Naive thymus-derived CD4-positive, alpha-beta T cell (primary cell): ENCODE measurements at regions not wholly inside any gene's neighbourhood (a gene's known extent, or its start where the extent isn't known, plus 50 kb on each side); places are given as distances from the start of the nearest gene placed in this dataset.
"Not testable (repeated sequence)": the region's sequence is repeated elsewhere in the genome, so short reads cannot be mapped to it uniquely, and the experiment has no call there.

Source experiments
- ATAC-seq: fragments of 150-1000 bp; cut with Tn5 transposase; 2 replicates; pipeline ENCODE4 v1.10.0; 2021; ENCODE audit warnings: mild to moderate bottlenecking, moderate library complexity
- CTCF ChIA-PET: fragments of 350-600 bp; sonication (Branson Sonifier 250); formaldehyde crosslinking; loops from one replicate; lab custom pipeline; 2021; ENCODE audit warnings: antibody characterized with exemption; lab: Charles Lee
- POLR2A ChIA-PET: fragments of 350-600 bp; sonication (Branson Sonifier 250); formaldehyde crosslinking; loops from one replicate; lab custom pipeline; 2021; ENCODE audit warnings: antibody characterized with exemption, inconsistent platforms; lab: Charles Lee
- DNase-seq, 9 donors: peaks; one replicate each; pipeline versions ENCODE4 v3.0.0 to v3.0.0-alpha.2; 2020 to 2022; ENCODE audit warnings: mixed read lengths in 1 of 9
- H3K27ac ChIP-seq: one replicate; pipeline ENCODE4 v1.7.0; 2013; ENCODE audit warnings: mild to moderate bottlenecking, low read depth, low read length, moderate library complexity
- H3K27me3 ChIP-seq, 2 donors: one replicate each; pipeline ENCODE4 v1.7.0; 2013; ENCODE audit warnings: low read length in 2 of 2, mild to moderate bottlenecking in 2 of 2, moderate library complexity in 2 of 2; ENCODE audit not compliant: control insufficient read depth in 2 of 2, insufficient read depth in 2 of 2
- H3K36me3 ChIP-seq, 3 experiments: 1 replicate in 2 of 3; 2 replicates in 1 of 3; pipeline ENCODE4 v1.7.0; 2013; ENCODE audit warnings: low read length in 3 of 3, mild to moderate bottlenecking in 3 of 3, moderate library complexity in 1 of 3; ENCODE audit not compliant: insufficient read depth in 3 of 3, control insufficient read depth in 2 of 3
- H3K4me1 ChIP-seq, 2 donors: one replicate each; pipeline ENCODE4 v1.7.0; 2013; ENCODE audit warnings: low read length in 2 of 2, mild to moderate bottlenecking in 2 of 2, moderate library complexity in 1 of 2; ENCODE audit not compliant: control insufficient read depth in 2 of 2, insufficient read depth in 2 of 2
- H3K4me3 ChIP-seq: 2 replicates; pipeline ENCODE4 v1.7.0; 2013; ENCODE audit warnings: mild to moderate bottlenecking, low read length
- H3K9me3 ChIP-seq, 3 experiments: 1 replicate in 2 of 3; 2 replicates in 1 of 3; pipeline ENCODE4 v1.7.0; 2013; ENCODE audit warnings: low read length in 3 of 3; ENCODE audit not compliant: control insufficient read depth in 2 of 3
- H3K27ac Mint-ChIP-seq, 9 donors: one replicate each; pipeline ENCODE4 v1.8.0; 2020 to 2022; ENCODE audit warnings: mixed read lengths in 9 of 9, mild to moderate bottlenecking in 8 of 9, moderate library complexity in 5 of 9, inconsistent platforms in 2 of 9
- H3K27me3 Mint-ChIP-seq, 5 donors: one replicate each; pipeline ENCODE4 v1.8.0; 2021 to 2022; ENCODE audit warnings: mixed read lengths in 5 of 5, mild to moderate bottlenecking in 1 of 5
- H3K36me3 Mint-ChIP-seq, 5 donors: one replicate each; pipeline ENCODE4 v1.8.0; 2020 to 2022; ENCODE audit warnings: mixed read lengths in 5 of 5, mild to moderate bottlenecking in 3 of 5, inconsistent platforms in 1 of 5
- H3K4me1 Mint-ChIP-seq, 7 donors: one replicate each; pipeline ENCODE4 v1.8.0; 2020 to 2022; ENCODE audit warnings: mixed read lengths in 7 of 7, mild to moderate bottlenecking in 3 of 7, inconsistent platforms in 1 of 7
- H3K4me3 Mint-ChIP-seq, 10 donors: one replicate each; pipeline ENCODE4 v1.8.0; 2020 to 2022; ENCODE audit warnings: mild to moderate bottlenecking in 10 of 10, mixed read lengths in 10 of 10, moderate library complexity in 6 of 10, inconsistent platforms in 2 of 10
- H3K9me3 Mint-ChIP-seq, 11 donors: one replicate each; pipeline ENCODE4 v1.8.0; 2020 to 2022; ENCODE audit warnings: mixed read lengths in 11 of 11, mild to moderate bottlenecking in 4 of 11, inconsistent platforms in 1 of 11, moderate library complexity in 1 of 11
- intact Hi-C, 2 donors: fragments of 100-400 bp; cut with micrococcal nuclease; formaldehyde crosslinking; loops; one replicate each; pipeline ENCODE4 v1.15.1; 2023

GRCh38 chr5:20707634-20708033, 719.6 kb upstream of the CDH18 start:
- H3K27me3 Mint-ChIP-seq, H3K4me1 Mint-ChIP-seq, H3K4me3 ChIP-seq, CTCF ChIA-PET, ATAC-seq, H3K27ac Mint-ChIP-seq, DNase-seq, H3K36me3 Mint-ChIP-seq, POLR2A ChIA-PET, H3K4me1 ChIP-seq, H3K4me3 Mint-ChIP-seq, H3K27me3 ChIP-seq, H3K9me3 ChIP-seq, H3K36me3 ChIP-seq, intact Hi-C loops, H3K27ac ChIP-seq: not testable (repeated sequence)
- peaks cover 0 to 19% (median 0%) of the 10 kb centered on the region in 11 donors for H3K9me3 Mint-ChIP-seq

GRCh38 chr5:20694121-20694520, 706.1 kb upstream of the CDH18 start:
- Histone ChIP-seq H3K27me3 (no peaks in the 10 kb centered on the region), H3K27ac (no peak overlapping the region), H3K4me3 (no peak overlapping the region), H3K4me1 (no peaks in the 10 kb centered on the region), H3K9me3 (no peaks in the 10 kb centered on the region), H3K36me3 (no peaks in the 10 kb centered on the region)
- H3K27me3 Mint-ChIP-seq, result no peaks in the 10 kb centered on the region
- POLR2A ChIA-PET, result no interaction called here
- intact Hi-C loops, result no loop called here
- ATAC-seq (no peak), DNase-seq (no peak)
- no peak overlapping the region for H3K27ac Mint-ChIP-seq
- no peaks in the 10 kb centered on the region for H3K4me1 Mint-ChIP-seq
- peaks cover 0 to 9% (median 4%) of the 10 kb centered on the region in 11 donors for H3K9me3 Mint-ChIP-seq
- CTCF ChIA-PET, result no interaction called here
- no peaks in the 10 kb centered on the region for H3K36me3 Mint-ChIP-seq
- no peak overlapping the region for H3K4me3 Mint-ChIP-seq

GRCh38 chr5:20692913-20693312, 704.9 kb upstream of the CDH18 start:
- Mint-ChIP-seq H3K4me1 (no peaks in the 10 kb centered on the region), H3K27me3 (no peaks in the 10 kb centered on the region), H3K36me3 (no peaks in the 10 kb centered on the region), H3K27ac (no peak overlapping the region), H3K4me3 (no peak overlapping the region), H3K9me3 (peaks cover 0 to 18% (median 7%) of the 10 kb centered on the region in 11 donors)
- POLR2A ChIA-PET, result no interaction called here
- intact Hi-C loops, result no loop called here
- CTCF ChIA-PET, result no interaction called here
- ATAC-seq (no peak), DNase-seq (no peak)
- no peaks in the 10 kb centered on the region for H3K4me1 ChIP-seq
- H3K4me3 ChIP-seq, result no peak overlapping the region
- no peaks in the 10 kb centered on the region for H3K36me3 ChIP-seq
- no peaks in the 10 kb centered on the region for H3K27me3 ChIP-seq
- no peak overlapping the region for H3K27ac ChIP-seq
- H3K9me3 ChIP-seq, result no peaks in the 10 kb centered on the region

- Mint-ChIP-seq H3K4me1 (no peaks in the 10 kb centered on the region), H3K36me3 (no peaks in the 10 kb centered on the region), H3K27ac (no peak overlapping the region), H3K9me3 (peaks cover 0 to 18% (median 4%) of the 10 kb centered on the region in 11 donors), H3K27me3 (no peaks in the 10 kb centered on the region), H3K4me3 (no peak overlapping the region)
- DNase-seq (no peak), ATAC-seq (no peak)
- H3K27me3 ChIP-seq, result no peaks in the 10 kb centered on the region
- H3K4me1 ChIP-seq, result no peaks in the 10 kb centered on the region
- ChIA-PET CTCF (no interaction called here), POLR2A (no interaction called here)
- no peaks in the 10 kb centered on the region for H3K9me3 ChIP-seq
- intact Hi-C loops, result no loop called here
- no peaks in the 10 kb centered on the region for H3K36me3 ChIP-seq
- no peak overlapping the region for H3K4me3 ChIP-seq
- no peak overlapping the region for H3K27ac ChIP-seq
These were observed 695.4 kb upstream of the CDH18 start for GRCh38 chr5:20683241-20683940.

GRCh38 chr5:20680718-20681302, 692.8 kb upstream of the CDH18 start:
- Mint-ChIP-seq H3K36me3 (no peaks in the 10 kb centered on the region), H3K4me1 (no peaks in the 10 kb centered on the region), H3K27ac (no peak overlapping the region), H3K4me3 (no peak overlapping the region), H3K27me3 (no peaks in the 10 kb centered on the region), H3K9me3 (peaks cover 0 to 13% (median 4%) of the 10 kb centered on the region in 11 donors)
- ATAC-seq (no peak), DNase-seq (no peak)
- H3K36me3 ChIP-seq, result no peaks in the 10 kb centered on the region
- H3K27me3 ChIP-seq, result no peaks in the 10 kb centered on the region
- no peak overlapping the region for H3K4me3 ChIP-seq
- CTCF ChIA-PET, result no interaction called here
- no peaks in the 10 kb centered on the region for H3K9me3 ChIP-seq
- no peak overlapping the region for H3K27ac ChIP-seq
- H3K4me1 ChIP-seq, result no peaks in the 10 kb centered on the region
- intact Hi-C loops, result no loop called here
- POLR2A ChIA-PET, result no interaction called here

GRCh38 chr5:20678814-20679298, 690.9 kb upstream of the CDH18 start:
- ChIA-PET CTCF (no interaction called here), POLR2A (no interaction called here)
- no peak overlapping the region for H3K27ac Mint-ChIP-seq
- no peaks in the 10 kb centered on the region for H3K36me3 Mint-ChIP-seq
- peaks cover 0 to 15% (median 4%) of the 10 kb centered on the region in 11 donors for H3K9me3 Mint-ChIP-seq
- H3K4me1 Mint-ChIP-seq, result no peaks in the 10 kb centered on the region
- Histone ChIP-seq H3K36me3 (no peaks in the 10 kb centered on the region), H3K4me1 (no peaks in the 10 kb centered on the region), H3K9me3 (no peaks in the 10 kb centered on the region), H3K27me3 (no peaks in the 10 kb centered on the region), H3K4me3 (no peak overlapping the region), H3K27ac (no peak overlapping the region)
- ATAC-seq, result no peak
- DNase-seq, result no peak
- no peak overlapping the region for H3K4me3 Mint-ChIP-seq
- intact Hi-C loops, result no loop called here
- H3K27me3 Mint-ChIP-seq, result no peaks in the 10 kb centered on the region

GRCh38 chr5:20678386-20678785, 690.4 kb upstream of the CDH18 start:
- intact Hi-C loops, result no loop called here
- Histone ChIP-seq H3K36me3 (no peaks in the 10 kb centered on the region), H3K4me3 (no peak overlapping the region), H3K9me3 (no peaks in the 10 kb centered on the region), H3K4me1 (no peaks in the 10 kb centered on the region), H3K27me3 (no peaks in the 10 kb centered on the region), H3K27ac (no peak overlapping the region)
- DNase-seq (no peak), ATAC-seq (no peak)
- Mint-ChIP-seq H3K9me3 (peaks cover 0 to 15% (median 4%) of the 10 kb centered on the region in 11 donors), H3K4me1 (no peaks in the 10 kb centered on the region), H3K36me3 (no peaks in the 10 kb centered on the region), H3K4me3 (no peak overlapping the region), H3K27me3 (no peaks in the 10 kb centered on the region), H3K27ac (no peak overlapping the region)
- ChIA-PET CTCF (no interaction called here), POLR2A (no interaction called here)
